ENCODE measurements at regions not wholly inside any gene's neighbourhood (a gene's known extent, or its start where the extent isn't known, plus 50 kb on each side); places are given as distances from the start of the nearest gene placed in this dataset.

- TF ChIP-seq CTCF (IDR thresholded peaks at IDR 0.05) (no peak), POLR2AphosphoS5 (IDR thresholded peaks at IDR 0.05; ENCODE audit: low read depth, low read length) (no peak), REST (IDR thresholded peaks at IDR 0.05; ENCODE audit: insufficient read depth in 1 of 2, low read depth in 2 of 2, low read length in 1 of 2) (no peak), SIN3A (IDR thresholded peaks at IDR 0.05; ENCODE audit: borderline replicate concordance, insufficient read depth, low read depth, low read length) (no peak), TCF7L2 (IDR thresholded peaks at IDR 0.05; ENCODE audit: low read depth, low read length) (no peak)
These were observed 102.9 kb downstream of the CRPPA start for GRCh38 chr7:16318463-16318862.

Data from Panc1 (cell line).